ENCODE measurements at regions not wholly inside any gene's neighbourhood (a gene's known extent, or its start where the extent isn't known, plus 50 kb on each side); places are given as distances from the start of the nearest gene placed in this dataset.

GRCh38 chr17:77785312-77785905 lies 173.1 kb upstream of the TNRC6C start:
- no peak overlapping the region for H3K23ac ChIP-seq (ENCODE audit: insufficient read length)
- peak overlapping the region; percentile 45 for H4K91ac ChIP-seq (replicated peaks; ENCODE audit: insufficient read length, low read length)
- H4K5ac ChIP-seq (ENCODE audit: insufficient read length, low read depth, low read length), result no peak overlapping the region
- H3K9me3 ChIP-seq (ENCODE audit: insufficient read depth in 2 of 2, low read depth in 1 of 2, low read length in 1 of 2), result no peaks in the 10 kb centered on the region; a peak in 1 of 4 replicates
- ChIA-PET POLR2A (ENCODE audit: partially characterized antibody) (interaction anchor here (1.0 to 1.8 kb wide), 5 partner anchors 10 to 173 kb away, joined by 3 to 4 read pairs (median 3); partner anchors contain the start of gene TNRC6C), CTCF (ENCODE audit: partially characterized antibody) (interaction anchor here (1.0 to 1.7 kb wide), 5 partner anchors 13 to 107 kb away, joined by 3 to 5 read pairs (median 4); no protein-coding TSS in a partner anchor)
- H3K9ac ChIP-seq (replicated peaks in 1 of 4; ENCODE audit: extremely low read depth in 1 of 4, low read depth in 3 of 4, low read length in 3 of 4), result no peak overlapping the region
- no peak overlapping the region for H2AFZ ChIP-seq (ENCODE audit: low read length)
- no peaks in the 10 kb centered on the region for H3K79me1 ChIP-seq (ENCODE audit: low read depth, low read length)
- peak overlapping the region; percentile 92; the same call in 1 of the 2 replicates for H2AK5ac ChIP-seq (ENCODE audit: low read depth, low read length)
- no peak overlapping the region for H3K4me3 ChIP-seq (ENCODE audit: extremely low read depth in 1 of 4, insufficient read depth in 2 of 4, low read depth in 3 of 4, low read length in 4 of 4)
- no peak overlapping the region for H2BK15ac ChIP-seq (ENCODE audit: low read length)
- FAIRE-seq (no peak), DNase-seq (ENCODE audit: low read depth in 1 of 2, low spot score in 2 of 2) (no peak)
- H3K56ac ChIP-seq (replicated peaks; ENCODE audit: insufficient read length, low read depth, low read length), result no peak overlapping the region
- peaks cover 7 to 8% of the 10 kb centered on the region in 2 experiments for H4K20me1 ChIP-seq (replicated peaks in 1 of 2; ENCODE audit: control insufficient read depth in 1 of 2, insufficient read depth in 2 of 2, low read length in 2 of 2)
- H3K36me3 ChIP-seq (ENCODE audit: control insufficient read depth in 2 of 4, insufficient read depth in 4 of 4, low read length in 3 of 4), result no peaks in the 10 kb centered on the region
- H3K4me1 ChIP-seq (replicated peaks in 1 of 4; ENCODE audit: control insufficient read depth in 3 of 4, insufficient read depth in 4 of 4, low read length in 3 of 4), result peaks cover 17 to 49% (median 31%) of the 10 kb centered on the region in 4 experiments
- H3K4me2 ChIP-seq (ENCODE audit: insufficient read depth in 1 of 2, low read depth in 2 of 2, low read length in 2 of 2), result peak overlapping the region; percentile 47; a peak in 2 of 4 replicates
- no peak overlapping the region for H3K4ac ChIP-seq (replicated peaks; ENCODE audit: insufficient read length, low read depth, low read length)
- WGBS, 2 experiments (ENCODE audit: extremely low coverage in 1 of 2, insufficient coverage in 1 of 2, insufficient read length in 1 of 2, insufficient replicate concordance in 2 of 2, low coverage in 1 of 2, low lambda C conversion rate in 2 of 2, missing lambda C conversion rate in 1 of 2), result 65% methylated on average over 15 of the region's 15 CpGs; no CpG with 5 or more reads in 1 of the 2 experiments
- no peak overlapping the region for H3K27ac ChIP-seq (ENCODE audit: low read depth, low read length)
- H3K18ac ChIP-seq (ENCODE audit: extremely low read depth, low read length), result peak overlapping the region; percentile 95; the same call in 1 of the 2 replicates
- no peak overlapping the region for H4K8ac ChIP-seq (ENCODE audit: extremely low read depth, insufficient read depth, low read length)
- no peaks in the 10 kb centered on the region for H3K79me2 ChIP-seq (ENCODE audit: control insufficient read depth in 1 of 2, insufficient read depth in 2 of 2, low read length in 2 of 2)
- no peak overlapping the region for H3K14ac ChIP-seq (ENCODE audit: insufficient read length)
- peak overlapping the region; percentile 75; the same call in 1 of the 2 replicates for H2BK5ac ChIP-seq (ENCODE audit: low read depth, low read length)
- peak overlapping the region; percentile 86; the same call in 1 of the 2 replicates for H2BK20ac ChIP-seq (ENCODE audit: low read length)
- H3K27me3 ChIP-seq (replicated peaks in 1 of 4; ENCODE audit: control insufficient read depth in 3 of 4, extremely low read depth in 1 of 4, insufficient read depth in 3 of 4, low read length in 3 of 4), result peaks cover 74 to 93% (median 90%) of the 10 kb centered on the region in 4 experiments
- no peak overlapping the region for H2BK120ac ChIP-seq (replicated peaks; ENCODE audit: low read depth, low read length)
- peaks cover 3% of the 10 kb centered on the region; the same call in 1 of the 2 replicates for H3K23me2 ChIP-seq (ENCODE audit: low read depth, low read length)
- H2BK12ac ChIP-seq (ENCODE audit: low read depth, low read length), result peak overlapping the region; percentile 82
- TF ChIP-seq TBP (IDR thresholded peaks at IDR 0.05; ENCODE audit: low read depth, low read length), result no peak
- TF ChIP-seq, protein P1, sequence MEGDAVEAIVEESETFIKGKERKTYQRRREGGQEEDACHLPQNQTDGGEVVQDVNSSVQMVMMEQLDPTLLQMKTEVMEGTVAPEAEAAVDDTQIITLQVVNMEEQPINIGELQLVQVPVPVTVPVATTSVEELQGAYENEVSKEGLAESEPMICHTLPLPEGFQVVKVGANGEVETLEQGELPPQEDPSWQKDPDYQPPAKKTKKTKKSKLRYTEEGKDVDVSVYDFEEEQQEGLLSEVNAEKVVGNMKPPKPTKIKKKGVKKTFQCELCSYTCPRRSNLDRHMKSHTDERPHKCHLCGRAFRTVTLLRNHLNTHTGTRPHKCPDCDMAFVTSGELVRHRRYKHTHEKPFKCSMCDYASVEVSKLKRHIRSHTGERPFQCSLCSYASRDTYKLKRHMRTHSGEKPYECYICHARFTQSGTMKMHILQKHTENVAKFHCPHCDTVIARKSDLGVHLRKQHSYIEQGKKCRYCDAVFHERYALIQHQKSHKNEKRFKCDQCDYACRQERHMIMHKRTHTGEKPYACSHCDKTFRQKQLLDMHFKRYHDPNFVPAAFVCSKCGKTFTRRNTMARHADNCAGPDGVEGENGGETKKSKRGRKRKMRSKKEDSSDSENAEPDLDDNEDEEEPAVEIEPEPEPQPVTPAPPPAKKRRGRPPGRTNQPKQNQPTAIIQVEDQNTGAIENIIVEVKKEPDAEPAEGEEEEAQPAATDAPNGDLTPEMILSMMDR (IDR thresholded peaks at IDR 0.05; ENCODE audit: control extremely low read depth in 1 of 3, insufficient read depth in 1 of 3, low read depth in 1 of 3, low read length in 3 of 3), result no peak
- TF ChIP-seq RXRA (IDR thresholded peaks at IDR 0.05; ENCODE audit: insufficient read depth, low read depth, low read length), result no peak
- no peak for TF ChIP-seq EZH2 (IDR thresholded peaks at IDR 0.05; ENCODE audit: low read depth, low read length, severe bottlenecking)
- no peak for TF ChIP-seq NANOG (IDR thresholded peaks at IDR 0.05; ENCODE audit: insufficient read depth, low read depth, low read length, poor library complexity, severe bottlenecking)
- no peak for TF ChIP-seq NRF1 (IDR thresholded peaks at IDR 0.05; ENCODE audit: low read depth, low read length)
- TF ChIP-seq SRF (IDR thresholded peaks at IDR 0.05; ENCODE audit: low read depth, low read length), result no peak
- no peak for TF ChIP-seq KDM4A (IDR thresholded peaks at IDR 0.05; ENCODE audit: low read depth, low read length, severe bottlenecking)
- no peak for TF ChIP-seq SIN3A (conservative IDR thresholded peaks at IDR 0.05 in 1 of 2, IDR thresholded peaks at IDR 0.05 in 1 of 2; ENCODE audit: low read depth in 1 of 2, low read length in 2 of 2)
